T-helper 22 cell (primary cell): ENCODE measurements at regions not wholly inside any gene's neighbourhood (a gene's known extent, or its start where the extent isn't known, plus 50 kb on each side); places are given as distances from the start of the nearest gene placed in this dataset.
A peak's percentile ranks its signal among the peaks of the same experiment; 100 is the strongest.
"Not testable (repeated sequence)": the region's sequence is repeated elsewhere in the genome, so short reads cannot be mapped to it uniquely, and the experiment has no call there.

ENCODE experiments used
- DNase-seq: peaks from one replicate; pipeline ENCODE4 v3.0.0-alpha.2; 2020; ENCODE audit warnings: low read depth

- not testable (repeated sequence) for DNase-seq
Measured at GRCh38 chr11:3514635-3515424, 127.0 kb downstream of the ART5 start.

- DNase-seq, result not testable (repeated sequence)
Measured at GRCh38 chr11:3513311-3513710, 128.5 kb downstream of the ART5 start.

GRCh38 chr11:3512751-3513150 is 129.0 kb downstream of the ART5 start:
- DNase-seq, result not testable (repeated sequence)

GRCh38 chr11:3512133-3512703 is 129.6 kb downstream of the ART5 start:
- DNase-seq, result peak; percentile 54

GRCh38 chr11:3511416-3512132 is 130.2 kb downstream of the ART5 start:
- not testable (repeated sequence) for DNase-seq

- not testable (repeated sequence) for DNase-seq
Measured at GRCh38 chr11:3509563-3509962, 130.6 kb upstream of the ZNF195 start.

- not testable (repeated sequence) for DNase-seq
Measured at GRCh38 chr11:3499198-3499597, 120.3 kb upstream of the ZNF195 start.

- DNase-seq, result not testable (repeated sequence)
Measured at GRCh38 chr11:3498356-3498755, 119.4 kb upstream of the ZNF195 start.

GRCh38 chr11:3493152-3493551 is 114.2 kb upstream of the ZNF195 start:
- DNase-seq, result not testable (repeated sequence)

GRCh38 chr11:3488003-3488402 is 109.1 kb upstream of the ZNF195 start:
- DNase-seq, result not testable (repeated sequence)

- DNase-seq, result not testable (repeated sequence)
Measured at GRCh38 chr11:3485737-3486136, 106.8 kb upstream of the ZNF195 start.

GRCh38 chr11:3476937-3477885 is 98.3 kb upstream of the ZNF195 start:
- not testable (repeated sequence) for DNase-seq

- DNase-seq, result not testable (repeated sequence)
Measured at GRCh38 chr11:3476084-3476936, 97.4 kb upstream of the ZNF195 start.

- DNase-seq, result not testable (repeated sequence)
Measured at GRCh38 chr11:3468963-3469362, 90.0 kb upstream of the ZNF195 start.

GRCh38 chr11:3467599-3467998 is 88.7 kb upstream of the ZNF195 start:
- DNase-seq, result not testable (repeated sequence)

GRCh38 chr11:3455666-3456065 is 76.7 kb upstream of the ZNF195 start:
- DNase-seq, result not testable (repeated sequence)

- DNase-seq, result peak; percentile 16
Measured at GRCh38 chr11:3454844-3455243, 75.9 kb upstream of the ZNF195 start.

- DNase-seq, result not testable (repeated sequence)
Measured at GRCh38 chr11:3453596-3454256, 74.8 kb upstream of the ZNF195 start.

- DNase-seq, result not testable (repeated sequence)
Measured at GRCh38 chr11:3450822-3451221, 71.9 kb upstream of the ZNF195 start.

- not testable (repeated sequence) for DNase-seq
Measured at GRCh38 chr11:3445535-3445934, 66.6 kb upstream of the ZNF195 start.
